ENCODE measurements at regions not wholly inside any gene's neighbourhood (a gene's known extent, or its start where the extent isn't known, plus 50 kb on each side); places are given as distances from the start of the nearest gene placed in this dataset.

- TF ChIP-seq POLR2AphosphoS5 (IDR thresholded peaks at IDR 0.05; ENCODE audit: low read depth, low read length), result no peak
- TF ChIP-seq POLR2A (IDR thresholded peaks at IDR 0.05; ENCODE audit: low read depth, low read length), result no peak
Observed at GRCh38 chr1:234999513-234999940, 129.1 kb downstream of the TOMM20 start.
